ENCODE measurements at regions not wholly inside any gene's neighbourhood (a gene's known extent, or its start where the extent isn't known, plus 50 kb on each side); places are given as distances from the start of the nearest gene placed in this dataset.

DNA sequence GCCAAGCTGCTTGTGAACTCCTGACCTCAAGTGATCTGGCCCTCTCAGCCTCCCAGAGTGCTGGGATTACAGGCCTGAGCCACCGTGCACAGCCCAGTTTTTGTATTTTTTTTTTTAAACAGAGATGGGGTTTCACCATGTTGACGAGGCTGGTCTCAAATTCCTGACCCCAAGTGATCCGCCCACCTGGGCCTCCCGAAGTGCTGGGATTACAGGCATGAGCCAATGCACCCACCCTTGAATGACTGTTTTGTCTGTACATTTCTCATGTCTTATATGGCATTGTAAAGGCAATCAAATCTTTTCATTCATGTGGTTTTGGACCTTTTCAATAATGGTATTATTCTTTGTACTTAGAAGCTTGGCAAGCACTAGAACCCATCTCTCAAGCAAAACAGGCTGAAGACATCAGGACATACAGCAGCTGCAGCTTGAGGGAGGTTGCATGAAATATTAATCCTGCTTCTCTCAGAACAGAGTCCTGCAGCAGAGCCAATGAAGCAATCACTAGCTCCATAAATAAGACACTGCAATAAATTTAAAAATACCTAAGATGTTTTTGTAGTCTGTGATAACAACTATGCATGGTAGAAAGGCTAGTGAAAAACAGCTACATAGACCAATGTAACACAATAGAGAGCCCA, 209.9 kb downstream of the TUBA3C start:
- Histone ChIP-seq H2AK9ac (replicated peaks; ENCODE audit: low read depth, low read length, poor library complexity) (no peak overlapping the region), H3K36me3 (ENCODE audit: control insufficient read depth, insufficient read depth, low read length) (no peaks in the 10 kb centered on the region), H3K56ac (ENCODE audit: extremely low read depth, insufficient read depth, low read length) (no peak overlapping the region), H3K4me1 (ENCODE audit: control insufficient read depth, insufficient read depth, low read length) (no peaks in the 10 kb centered on the region), H3K4me3 (ENCODE audit: insufficient read depth, low read depth, low read length) (no peak overlapping the region), H2BK5ac (ENCODE audit: low read depth, low read length, poor library complexity, severe bottlenecking) (no peak overlapping the region), H3K79me1 (ENCODE audit: low read depth in 1 of 2, low read length in 2 of 2) (no peaks in the 10 kb centered on the region), H3K9me3 (ENCODE audit: control insufficient read depth, insufficient read depth, low read length) (peaks cover 3% of the 10 kb centered on the region), H2BK15ac (ENCODE audit: low read depth, low read length) (no peak overlapping the region), H2AFZ (replicated peaks; ENCODE audit: low read length, poor library complexity) (no peak overlapping the region), H3K4ac (ENCODE audit: low read depth, low read length) (no peak overlapping the region), H4K5ac (ENCODE audit: low read depth, low read length) (no peak overlapping the region), H3K23ac (ENCODE audit: low read depth, low read length) (no peak overlapping the region), H3K27me3 (ENCODE audit: control insufficient read depth, insufficient read depth, low read length) (no peaks in the 10 kb centered on the region), H2BK120ac (ENCODE audit: low read depth, low read length) (no peak overlapping the region), H3K27ac (ENCODE audit: insufficient read depth, low read length) (no peak overlapping the region), H3K9ac (ENCODE audit: low read depth, low read length) (no peak overlapping the region), H4K20me1 (ENCODE audit: insufficient read depth, low read length) (no peaks in the 10 kb centered on the region), H4K91ac (ENCODE audit: insufficient read depth, low read depth, low read length) (no peak overlapping the region), H2BK20ac (ENCODE audit: low read depth, low read length) (no peak overlapping the region), H3K9me1 (ENCODE audit: insufficient read depth, low read length) (no peaks in the 10 kb centered on the region), H4K8ac (ENCODE audit: low read depth in 2 of 2, low read length in 2 of 2) (no peak overlapping the region), H3K18ac (ENCODE audit: low read depth, low read length) (no peak overlapping the region), H3K14ac (replicated peaks; ENCODE audit: low read depth, low read length) (no peak overlapping the region), H2AK5ac (ENCODE audit: low read depth, low read length) (no peak overlapping the region), H3K4me2 (ENCODE audit: low read depth, low read length) (no peak overlapping the region)
- DNase-seq (no peak), ATAC-seq (ENCODE audit: low read depth) (no peak)
- in situ Hi-C loops (cut with MboI; ENCODE audit: low sequenced_read_pairs): no loop called here
- intact Hi-C loops (cut with micrococcal nuclease): no loop called here
- ChIA-PET CTCF (interaction anchor here (0.7 kb wide), 1 partner anchor 54 kb away, joined by 5 read pairs; no protein-coding TSS in a partner anchor), POLR2A (ENCODE audit: unreplicated experiment) (no interaction called here)
- BruUV-seq (replicated peaks): no TSS peak
- dilution Hi-C loops (cut with HindIII; ENCODE audit: low sequenced_read_pairs, unreplicated experiment): no loop called here
- WGBS, 2 experiments (ENCODE audit: extremely low coverage in 2 of 2, insufficient read length in 1 of 2): no CpG with 5 or more reads among the region's 4 CpGs
- no peak for TF ChIP-seq NFE2L2 (IDR thresholded peaks at IDR 0.05; ENCODE audit: low read depth, low read length)
- TF ChIP-seq, protein P1, sequence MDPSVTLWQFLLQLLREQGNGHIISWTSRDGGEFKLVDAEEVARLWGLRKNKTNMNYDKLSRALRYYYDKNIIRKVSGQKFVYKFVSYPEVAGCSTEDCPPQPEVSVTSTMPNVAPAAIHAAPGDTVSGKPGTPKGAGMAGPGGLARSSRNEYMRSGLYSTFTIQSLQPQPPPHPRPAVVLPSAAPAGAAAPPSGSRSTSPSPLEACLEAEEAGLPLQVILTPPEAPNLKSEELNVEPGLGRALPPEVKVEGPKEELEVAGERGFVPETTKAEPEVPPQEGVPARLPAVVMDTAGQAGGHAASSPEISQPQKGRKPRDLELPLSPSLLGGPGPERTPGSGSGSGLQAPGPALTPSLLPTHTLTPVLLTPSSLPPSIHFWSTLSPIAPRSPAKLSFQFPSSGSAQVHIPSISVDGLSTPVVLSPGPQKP (IDR thresholded peaks at IDR 0.05; ENCODE audit: borderline replicate concordance, low read depth, low read length): no peak
- TF ChIP-seq MXI1 (IDR thresholded peaks at IDR 0.05; ENCODE audit: borderline replicate concordance, low read depth, low read length): no peak
- TF ChIP-seq, protein P2, sequence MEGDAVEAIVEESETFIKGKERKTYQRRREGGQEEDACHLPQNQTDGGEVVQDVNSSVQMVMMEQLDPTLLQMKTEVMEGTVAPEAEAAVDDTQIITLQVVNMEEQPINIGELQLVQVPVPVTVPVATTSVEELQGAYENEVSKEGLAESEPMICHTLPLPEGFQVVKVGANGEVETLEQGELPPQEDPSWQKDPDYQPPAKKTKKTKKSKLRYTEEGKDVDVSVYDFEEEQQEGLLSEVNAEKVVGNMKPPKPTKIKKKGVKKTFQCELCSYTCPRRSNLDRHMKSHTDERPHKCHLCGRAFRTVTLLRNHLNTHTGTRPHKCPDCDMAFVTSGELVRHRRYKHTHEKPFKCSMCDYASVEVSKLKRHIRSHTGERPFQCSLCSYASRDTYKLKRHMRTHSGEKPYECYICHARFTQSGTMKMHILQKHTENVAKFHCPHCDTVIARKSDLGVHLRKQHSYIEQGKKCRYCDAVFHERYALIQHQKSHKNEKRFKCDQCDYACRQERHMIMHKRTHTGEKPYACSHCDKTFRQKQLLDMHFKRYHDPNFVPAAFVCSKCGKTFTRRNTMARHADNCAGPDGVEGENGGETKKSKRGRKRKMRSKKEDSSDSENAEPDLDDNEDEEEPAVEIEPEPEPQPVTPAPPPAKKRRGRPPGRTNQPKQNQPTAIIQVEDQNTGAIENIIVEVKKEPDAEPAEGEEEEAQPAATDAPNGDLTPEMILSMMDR (conservative IDR thresholded peaks at IDR 0.05; ENCODE audit: low read depth, low read length): no peak
- TF ChIP-seq SMC3 (IDR thresholded peaks at IDR 0.05; ENCODE audit: low read depth, low read length): no peak
- TF ChIP-seq RAD21 (IDR thresholded peaks at IDR 0.05; ENCODE audit: low read length): no peak
- TF ChIP-seq MAZ (IDR thresholded peaks at IDR 0.05; ENCODE audit: borderline replicate concordance, low read depth, low read length): no peak
- no peak for TF ChIP-seq CEBPB (IDR thresholded peaks at IDR 0.05; ENCODE audit: low read depth, low read length)
- TF ChIP-seq BHLHE40 (IDR thresholded peaks at IDR 0.05; ENCODE audit: low read depth, low read length): no peak
- no peak for TF ChIP-seq RCOR1 (IDR thresholded peaks at IDR 0.05; ENCODE audit: insufficient replicate concordance, low read length)
- no peak for TF ChIP-seq FOS (IDR thresholded peaks at IDR 0.05; ENCODE audit: low read depth, low read length)
- TF ChIP-seq RFX5 (IDR thresholded peaks at IDR 0.05; ENCODE audit: low read depth, low read length): no peak
- TF ChIP-seq MAFK (IDR thresholded peaks at IDR 0.05; ENCODE audit: low read depth, low read length): no peak
- TF ChIP-seq, protein P3, sequence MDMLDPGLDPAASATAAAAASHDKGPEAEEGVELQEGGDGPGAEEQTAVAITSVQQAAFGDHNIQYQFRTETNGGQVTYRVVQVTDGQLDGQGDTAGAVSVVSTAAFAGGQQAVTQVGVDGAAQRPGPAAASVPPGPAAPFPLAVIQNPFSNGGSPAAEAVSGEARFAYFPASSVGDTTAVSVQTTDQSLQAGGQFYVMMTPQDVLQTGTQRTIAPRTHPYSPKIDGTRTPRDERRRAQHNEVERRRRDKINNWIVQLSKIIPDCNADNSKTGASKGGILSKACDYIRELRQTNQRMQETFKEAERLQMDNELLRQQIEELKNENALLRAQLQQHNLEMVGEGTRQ (IDR thresholded peaks at IDR 0.05; ENCODE audit: low read depth, low read length): no peak
- TF ChIP-seq POLR2A (IDR thresholded peaks at IDR 0.05; ENCODE audit: low read depth, low read length): no peak
- no peak for TF ChIP-seq CHD1 (IDR thresholded peaks at IDR 0.05; ENCODE audit: low read depth, low read length)
